ENCODE measurements at regions not wholly inside any gene's neighbourhood (a gene's known extent, or its start where the extent isn't known, plus 50 kb on each side); places are given as distances from the start of the nearest gene placed in this dataset.
A peak's percentile ranks its signal among the peaks of the same experiment; 100 is the strongest.

GRCh38 chr2:101550555-101550954 is 75.6 kb upstream of the RFX8 start:
- Histone ChIP-seq H3K9ac (ENCODE audit: insufficient read length) (no peak overlapping the region), H3K9me3 (ENCODE audit: low read depth, low read length) (no peaks in the 10 kb centered on the region)
- TF ChIP-seq POLR2AphosphoS5 (IDR thresholded peaks at IDR 0.05; ENCODE audit: borderline replicate concordance, low read depth, low read length): no peak
- no peak for TF ChIP-seq FOXP2 (optimal IDR thresholded peaks at IDR 0.05; ENCODE audit: control extremely low read depth, extremely low read length, insufficient read depth)
- TF ChIP-seq EZH2 (IDR thresholded peaks at IDR 0.05): no peak

GRCh38 chr2:101549371-101549770 is 74.5 kb upstream of the RFX8 start:
- TF ChIP-seq EZH2 (IDR thresholded peaks at IDR 0.05) (no peak), POLR2AphosphoS5 (IDR thresholded peaks at IDR 0.05; ENCODE audit: borderline replicate concordance, low read depth, low read length) (no peak)
- Histone ChIP-seq H3K9ac (ENCODE audit: insufficient read length) (no peak overlapping the region), H3K9me3 (ENCODE audit: low read depth, low read length) (no peaks in the 10 kb centered on the region), H3K27ac (no peak overlapping the region), H3K36me3 (ENCODE audit: insufficient read depth, low read length) (no peaks in the 10 kb centered on the region), H3K4me3 (no peak overlapping the region)
- DNase-seq (ENCODE audit: low read depth, low spot score): no peak

More at GRCh38 chr2:101550555-101550954, 75.6 kb upstream of the RFX8 start:
- DNase-seq (ENCODE audit: low read depth, low spot score): no peak
- no peaks in the 10 kb centered on the region for H3K36me3 ChIP-seq (ENCODE audit: insufficient read depth, low read length)
- no peak overlapping the region for H3K27ac ChIP-seq
- no peak overlapping the region for H3K4me3 ChIP-seq

GRCh38 chr2:101546376-101547058 is 71.6 kb upstream of the RFX8 start:
- DNase-seq (ENCODE audit: low read depth, low spot score): no peak

GRCh38 chr2:101545950-101546349 is 71.0 kb upstream of the RFX8 start:
- H3K36me3 ChIP-seq (ENCODE audit: insufficient read depth, low read length): no peaks in the 10 kb centered on the region
- TF ChIP-seq FOXP2 (optimal IDR thresholded peaks at IDR 0.05; ENCODE audit: control extremely low read depth, extremely low read length, insufficient read depth): no peak
- TF ChIP-seq POLR2AphosphoS5 (IDR thresholded peaks at IDR 0.05; ENCODE audit: borderline replicate concordance, low read depth, low read length): no peak
- TF ChIP-seq EZH2 (IDR thresholded peaks at IDR 0.05): no peak

More at GRCh38 chr2:101546376-101547058, 71.6 kb upstream of the RFX8 start:
- Histone ChIP-seq H3K9me3 (ENCODE audit: low read depth, low read length) (no peaks in the 10 kb centered on the region), H3K27ac (no peak overlapping the region), H3K36me3 (ENCODE audit: insufficient read depth, low read length) (no peaks in the 10 kb centered on the region), H3K4me3 (no peak overlapping the region), H3K9ac (ENCODE audit: insufficient read length) (no peak overlapping the region)
- TF ChIP-seq POLR2AphosphoS5 (IDR thresholded peaks at IDR 0.05; ENCODE audit: borderline replicate concordance, low read depth, low read length) (no peak), EZH2 (IDR thresholded peaks at IDR 0.05) (no peak), FOXP2 (optimal IDR thresholded peaks at IDR 0.05; ENCODE audit: control extremely low read depth, extremely low read length, insufficient read depth) (no peak)

GRCh38 chr2:101540518-101540917 is 65.6 kb upstream of the RFX8 start:
- Histone ChIP-seq H3K9me3 (ENCODE audit: low read depth, low read length) (no peaks in the 10 kb centered on the region), H3K27ac (no peak overlapping the region), H3K36me3 (ENCODE audit: insufficient read depth, low read length) (no peaks in the 10 kb centered on the region), H3K4me3 (no peak overlapping the region), H3K9ac (ENCODE audit: insufficient read length) (no peak overlapping the region)
- TF ChIP-seq FOXP2 (optimal IDR thresholded peaks at IDR 0.05; ENCODE audit: control extremely low read depth, extremely low read length, insufficient read depth) (no peak), POLR2AphosphoS5 (IDR thresholded peaks at IDR 0.05; ENCODE audit: borderline replicate concordance, low read depth, low read length) (no peak), EZH2 (IDR thresholded peaks at IDR 0.05) (no peak)
- peak; percentile 22 for DNase-seq (ENCODE audit: low read depth, low spot score)

More at GRCh38 chr2:101545950-101546349, 71.0 kb upstream of the RFX8 start:
- no peak overlapping the region for H3K27ac ChIP-seq
- H3K4me3 ChIP-seq: no peak overlapping the region
- no peak overlapping the region for H3K9ac ChIP-seq (ENCODE audit: insufficient read length)
- no peak for DNase-seq (ENCODE audit: low read depth, low spot score)
- H3K9me3 ChIP-seq (ENCODE audit: low read depth, low read length): no peaks in the 10 kb centered on the region

- Histone ChIP-seq H3K4me3 (no peak overlapping the region), H3K36me3 (ENCODE audit: insufficient read depth, low read length) (no peaks in the 10 kb centered on the region), H3K9me3 (ENCODE audit: low read depth, low read length) (no peaks in the 10 kb centered on the region), H3K9ac (ENCODE audit: insufficient read length) (no peak overlapping the region), H3K27ac (no peak overlapping the region)
- no peak for TF ChIP-seq FOXP2 (optimal IDR thresholded peaks at IDR 0.05; ENCODE audit: control extremely low read depth, extremely low read length, insufficient read depth)
- no peak for TF ChIP-seq EZH2 (IDR thresholded peaks at IDR 0.05)
- TF ChIP-seq POLR2AphosphoS5 (IDR thresholded peaks at IDR 0.05; ENCODE audit: borderline replicate concordance, low read depth, low read length): no peak
- DNase-seq (ENCODE audit: low read depth, low spot score): no peak
Observed at GRCh38 chr2:101538076-101538475, 63.2 kb upstream of the RFX8 start.

- DNase-seq (ENCODE audit: low read depth, low spot score): no peak
- Histone ChIP-seq H3K9ac (ENCODE audit: insufficient read length) (no peak overlapping the region), H3K4me3 (no peak overlapping the region), H3K36me3 (ENCODE audit: insufficient read depth, low read length) (no peaks in the 10 kb centered on the region), H3K27ac (no peak overlapping the region), H3K9me3 (ENCODE audit: low read depth, low read length) (no peaks in the 10 kb centered on the region)
- TF ChIP-seq FOXP2 (optimal IDR thresholded peaks at IDR 0.05; ENCODE audit: control extremely low read depth, extremely low read length, insufficient read depth): no peak
- TF ChIP-seq POLR2AphosphoS5 (IDR thresholded peaks at IDR 0.05; ENCODE audit: borderline replicate concordance, low read depth, low read length): no peak
- no peak for TF ChIP-seq EZH2 (IDR thresholded peaks at IDR 0.05)
Observed at GRCh38 chr2:101534149-101534611, 59.3 kb upstream of the RFX8 start.

GRCh38 chr2:101533561-101534148 is 58.7 kb upstream of the RFX8 start:
- no peak overlapping the region for H3K4me3 ChIP-seq
- H3K36me3 ChIP-seq (ENCODE audit: insufficient read depth, low read length): no peaks in the 10 kb centered on the region
- TF ChIP-seq EZH2 (IDR thresholded peaks at IDR 0.05) (no peak), FOXP2 (optimal IDR thresholded peaks at IDR 0.05; ENCODE audit: control extremely low read depth, extremely low read length, insufficient read depth) (no peak), POLR2AphosphoS5 (IDR thresholded peaks at IDR 0.05; ENCODE audit: borderline replicate concordance, low read depth, low read length) (no peak)
- no peak overlapping the region for H3K27ac ChIP-seq
- H3K9me3 ChIP-seq (ENCODE audit: low read depth, low read length): no peaks in the 10 kb centered on the region
- H3K9ac ChIP-seq (ENCODE audit: insufficient read length): no peak overlapping the region
- no peak for DNase-seq (ENCODE audit: low read depth, low spot score)
